H9 (cell line): ENCODE measurements at regions not wholly inside any gene's neighbourhood (a gene's known extent, or its start where the extent isn't known, plus 50 kb on each side); places are given as distances from the start of the nearest gene placed in this dataset.

ENCODE experiments used
- DNase-seq: peaks from one replicate; pipeline ENCODE4 v3.0.0-alpha.2; 2017
- H2AFZ ChIP-seq: one replicate; pipeline ENCODE4 v1.6.1; 2013; ENCODE audit warnings: mild to moderate bottlenecking, low read length, control low read depth, moderate library complexity
- H2AK5ac ChIP-seq: 2 replicates; pipeline ENCODE4 v1.6.1; 2013; ENCODE audit warnings: low read length, control low read depth, mixed read lengths; ENCODE audit not compliant: insufficient read length
- H2BK120ac ChIP-seq: one replicate; pipeline ENCODE4 v1.6.1; 2013; ENCODE audit warnings: low read depth, mild to moderate bottlenecking, low read length, control low read depth, inconsistent platforms; ENCODE audit not compliant: poor library complexity, severe bottlenecking
- H2BK12ac ChIP-seq: 2 replicates; pipeline ENCODE4 v1.6.1; 2013; ENCODE audit warnings: low read length, control low read depth, mixed read lengths, low read depth; ENCODE audit not compliant: insufficient read length
- H2BK15ac ChIP-seq: 2 replicates; pipeline ENCODE4 v1.6.1; 2013; ENCODE audit warnings: low read depth, low read length, control low read depth
- H2BK20ac ChIP-seq: one replicate; pipeline ENCODE4 v1.6.1; 2013; ENCODE audit warnings: low read depth, mild to moderate bottlenecking, low read length, control low read depth, inconsistent platforms; ENCODE audit not compliant: poor library complexity, severe bottlenecking
- H2BK5ac ChIP-seq: 2 replicates; pipeline ENCODE4 v1.6.1; 2013; ENCODE audit warnings: low read length, control low read depth, mixed read lengths; ENCODE audit not compliant: insufficient read length
- H3K14ac ChIP-seq: 2 replicates; pipeline ENCODE4 v1.6.1; 2013; ENCODE audit warnings: low read length, control low read depth; ENCODE audit not compliant: insufficient read depth
- H3K18ac ChIP-seq: 2 replicates; pipeline ENCODE4 v1.6.1; 2013; ENCODE audit warnings: low read depth, mild to moderate bottlenecking, mixed read lengths, low read length, control low read depth; ENCODE audit not compliant: insufficient read length
- H3K23ac ChIP-seq: 2 replicates; pipeline ENCODE4 v1.6.1; 2013; ENCODE audit warnings: low read length, control low read depth, mixed read lengths, low read depth; ENCODE audit not compliant: insufficient read length
- H3K23me2 ChIP-seq: 2 replicates; pipeline ENCODE4 v1.6.1; 2013; ENCODE audit warnings: low read depth, mild to moderate bottlenecking, mixed read lengths, low read length, control low read depth; ENCODE audit not compliant: insufficient read length, poor library complexity, severe bottlenecking
- H3K27ac ChIP-seq: 2 replicates; pipeline ENCODE4 v1.5.1; 2013; ENCODE audit warnings: low read length, control low read depth, mixed read lengths, low read depth; ENCODE audit not compliant: insufficient read length
- H3K27me3 ChIP-seq: 2 replicates; pipeline ENCODE4 v1.6.1; 2013; ENCODE audit warnings: low read length, control low read depth, inconsistent platforms; ENCODE audit not compliant: insufficient read depth
- H3K4ac ChIP-seq: 2 replicates; pipeline ENCODE4 v1.6.1; 2013; ENCODE audit warnings: low read depth, mild to moderate bottlenecking, control low read depth, inconsistent platforms, low read length, moderate library complexity
- H3K4me1 ChIP-seq: 2 replicates; pipeline ENCODE4 v1.6.1; 2013; ENCODE audit warnings: low read length, control low read depth, inconsistent platforms; ENCODE audit not compliant: insufficient read depth
- H3K4me2 ChIP-seq: 2 replicates; pipeline ENCODE4 v1.6.1; 2013; ENCODE audit warnings: low read length, control low read depth, mixed read lengths; ENCODE audit not compliant: insufficient read length, insufficient read depth
- H3K56ac ChIP-seq: 2 replicates; pipeline ENCODE4 v1.6.1; 2013; ENCODE audit warnings: low read depth, mild to moderate bottlenecking, mixed read lengths, low read length, control low read depth; ENCODE audit not compliant: insufficient read length
- H3K79me1 ChIP-seq: 2 replicates; pipeline ENCODE4 v1.6.1; 2013; ENCODE audit warnings: low read depth, mild to moderate bottlenecking, moderate library complexity, low read length, control low read depth, inconsistent platforms; ENCODE audit not compliant: insufficient read depth, poor library complexity, severe bottlenecking
- H3K79me2 ChIP-seq: 2 replicates; pipeline ENCODE4 v1.6.1; 2013; ENCODE audit warnings: low read length, control low read depth, inconsistent platforms; ENCODE audit not compliant: insufficient read depth
- H3K9ac ChIP-seq: 2 replicates; pipeline ENCODE4 v1.6.1; 2013; ENCODE audit warnings: low read length, control low read depth, mixed read lengths; ENCODE audit not compliant: insufficient read length; ENCODE audit errors: extremely low read depth
- H3K9me3 ChIP-seq: one replicate; pipeline ENCODE4 v1.6.1; 2013; ENCODE audit warnings: low read depth, low read length, inconsistent platforms; ENCODE audit not compliant: control insufficient read depth
- H3T11ph ChIP-seq: one replicate; pipeline ENCODE4 v1.6.1; 2013; ENCODE audit warnings: mild to moderate bottlenecking, low read length, control low read depth, inconsistent platforms
- H4K20me1 ChIP-seq: one replicate; pipeline ENCODE4 v1.6.1; 2013; ENCODE audit not compliant: control insufficient read depth, insufficient read length, insufficient read depth
- H4K5ac ChIP-seq: 2 replicates; pipeline ENCODE4 v1.6.1; 2013; ENCODE audit warnings: low read depth, mild to moderate bottlenecking, mixed read lengths, low read length, control low read depth; ENCODE audit not compliant: insufficient read length
- H4K8ac ChIP-seq: replicated peaks from 2 replicates; pipeline ENCODE4 v1.6.1; 2013; ENCODE audit warnings: low read length, control low read depth, mixed read lengths, low read depth; ENCODE audit not compliant: insufficient read length
- H4K91ac ChIP-seq: 2 replicates; pipeline ENCODE4 v1.6.1; 2013; ENCODE audit warnings: low read depth, mild to moderate bottlenecking, moderate library complexity, mixed read lengths, low read length, control low read depth; ENCODE audit not compliant: insufficient read length
- H3K27ac Mint-ChIP-seq, 3 experiments: 2 replicates in 2 of 3; 3 replicates in 1 of 3; pipeline ENCODE4 v1.8.0; 2020 to 2021; ENCODE audit warnings: mixed read lengths in 3 of 3, mild to moderate bottlenecking in 1 of 3, moderate library complexity in 1 of 3
- H3K27me3 Mint-ChIP-seq: 2 replicates; pipeline ENCODE4 v1.8.0; 2021; ENCODE audit warnings: low read depth, mild to moderate bottlenecking, moderate library complexity, mixed read lengths
- H3K36me3 Mint-ChIP-seq, 3 experiments: 2 replicates in 2 of 3; 3 replicates in 1 of 3; pipeline ENCODE4 v1.8.0; 2020 to 2021; ENCODE audit warnings: low read depth in 3 of 3, mixed read lengths in 3 of 3; ENCODE audit not compliant: insufficient read depth in 1 of 3
- H3K4me1 Mint-ChIP-seq, 2 experiments: 2 replicates each; pipeline ENCODE4 v1.8.0; 2020; ENCODE audit warnings: mixed read lengths in 2 of 2
- H3K4me3 Mint-ChIP-seq, 2 experiments: 2 replicates in 1 of 2; 3 replicates in 1 of 2; pipeline ENCODE4 v1.8.0; 2020 to 2021; ENCODE audit warnings: mild to moderate bottlenecking in 2 of 2, mixed read lengths in 2 of 2, moderate library complexity in 1 of 2
- H3K9me3 Mint-ChIP-seq, 2 experiments: 2 replicates in 1 of 2; 3 replicates in 1 of 2; pipeline ENCODE4 v1.8.0; 2020; ENCODE audit warnings: mild to moderate bottlenecking in 2 of 2, mixed read lengths in 2 of 2, moderate library complexity in 1 of 2
- CTCF ChIP-seq: fragments of 200-600 bp; sonication (generic); conservative IDR thresholded peaks from 3 replicates; pipeline ENCODE4 v1.8.0; 2021; ENCODE audit warnings: antibody characterized with exemption, mild to moderate bottlenecking
- WGBS: extraction: QIAGEN DNeasy Blood & Tissue Kit; methylation state at CpG from one replicate; pipeline ENCODE4 v1.1.7; 2013; ENCODE audit warnings: missing lambda C conversion rate, low lambda C conversion rate, mixed read lengths; ENCODE audit not compliant: insufficient read length; ENCODE audit errors: extremely low coverage; 5-methylcytosine and 5-hydroxymethylcytosine counted together

- Histone ChIP-seq H3K4me2 (no peak overlapping the region), H3K4ac (no peak overlapping the region), H2BK5ac (no peak overlapping the region), H2BK20ac (no peak overlapping the region), H3K23me2 (no peaks in the 10 kb centered on the region), H3K79me2 (no peaks in the 10 kb centered on the region), H2AFZ (no peak overlapping the region), H3K14ac (no peak overlapping the region), H3K79me1 (no peaks in the 10 kb centered on the region), H3T11ph (no peak overlapping the region), H3K4me1 (no peaks in the 10 kb centered on the region), H2BK15ac (no peak overlapping the region), H3K27ac (no peak overlapping the region), H2AK5ac (no peak overlapping the region), H4K20me1 (no peaks in the 10 kb centered on the region), H4K91ac (no peak overlapping the region), H2BK120ac (no peak overlapping the region), H4K8ac (no peak overlapping the region), H3K23ac (no peak overlapping the region), H3K27me3 (no peaks in the 10 kb centered on the region), H3K9ac (no peak overlapping the region), H3K18ac (no peak overlapping the region), H3K9me3 (no peaks in the 10 kb centered on the region), H2BK12ac (no peak overlapping the region), H4K5ac (no peak overlapping the region), H3K56ac (no peak overlapping the region)
- DNase-seq: no peak
- H3K9me3 Mint-ChIP-seq: peaks cover 0 to 2% of the 10 kb centered on the region in 2 experiments; a peak in 2 of 5 replicates
- no peaks in the 10 kb centered on the region for H3K36me3 Mint-ChIP-seq
- WGBS: no CpG with 5 or more reads among the region's 1 CpG
- H3K27ac Mint-ChIP-seq: no peak overlapping the region
- TF ChIP-seq CTCF: no peak
- H3K4me1 Mint-ChIP-seq: no peaks in the 10 kb centered on the region
- no peaks in the 10 kb centered on the region for H3K27me3 Mint-ChIP-seq
- H3K4me3 Mint-ChIP-seq: no peak overlapping the region
Observed at GRCh38 chr5:119961993-119962392, 332.6 kb downstream of the FAM170A start.
